ENCODE measurements at regions not wholly inside any gene's neighbourhood (a gene's known extent, or its start where the extent isn't known, plus 50 kb on each side); places are given as distances from the start of the nearest gene placed in this dataset.
"Not testable (repeated sequence)": the region's sequence is repeated elsewhere in the genome, so short reads cannot be mapped to it uniquely, and the experiment has no call there.

DNA sequence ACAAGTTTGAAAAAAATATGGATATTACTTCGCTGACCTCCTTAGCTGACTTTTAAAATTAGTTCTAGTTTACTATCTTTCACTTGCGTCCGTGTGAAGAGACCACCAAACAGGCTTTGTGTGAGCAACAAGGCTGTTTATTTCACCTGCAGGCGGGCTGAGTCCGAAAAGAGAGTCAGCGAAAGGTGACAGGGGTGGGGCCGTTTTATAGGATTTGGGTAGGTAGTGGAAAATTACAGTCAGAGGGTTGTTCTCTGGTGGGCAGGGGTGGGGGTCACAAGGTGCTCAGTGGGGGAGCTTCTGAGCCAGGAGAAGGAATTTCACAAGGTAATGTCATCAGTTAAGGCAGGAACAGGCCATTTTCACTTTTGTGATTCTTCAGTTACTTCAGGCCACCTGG is 203.7 kb downstream of the POM121L12 start:
- WGBS (ENCODE audit: missing lambda C conversion rate) = 35% methylated on average over 7 of the region's 7 CpGs
- FAIRE-seq; H3K4me2 ChIP-seq; ATAC-seq; H3K9me3 ChIP-seq; DNase-seq (ENCODE audit: low read depth in 1 of 2, low spot score in 1 of 2); POLR2A ChIA-PET; H3K4me1 ChIP-seq; H3K4me3 ChIP-seq; H3K27ac ChIP-seq: not testable (repeated sequence)
- CTCF ChIA-PET = interaction anchor here (0.6 kb wide), 1 partner anchor 193 kb away, joined by 5 read pairs; no protein-coding TSS in a partner anchor

DNA sequence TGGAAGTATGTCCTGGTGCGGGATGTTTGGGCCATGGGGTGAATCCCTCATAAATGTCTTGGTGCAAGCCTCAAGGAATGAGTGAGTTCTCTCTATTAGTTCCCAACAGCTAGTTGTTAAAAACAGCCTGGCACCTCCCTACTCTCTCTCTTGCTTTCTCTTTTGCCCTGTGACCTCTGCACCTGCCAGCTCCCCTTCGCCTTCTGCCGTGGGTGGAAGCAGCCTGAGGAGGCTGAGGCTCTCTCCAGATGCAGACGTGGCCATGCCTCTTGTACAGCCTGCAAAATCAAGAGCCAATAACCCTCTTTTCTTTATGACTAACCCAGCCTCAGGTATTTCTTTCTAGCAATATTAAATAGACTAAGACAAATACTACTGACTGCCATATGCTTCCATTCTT is 210.3 kb downstream of the POM121L12 start:
- ATAC-seq (no peak), DNase-seq (ENCODE audit: low read depth in 1 of 2, low spot score in 1 of 2) (no peak), FAIRE-seq (no peak)
- H3K4me3 ChIP-seq = no peak overlapping the region
- TF ChIP-seq, protein P1, sequence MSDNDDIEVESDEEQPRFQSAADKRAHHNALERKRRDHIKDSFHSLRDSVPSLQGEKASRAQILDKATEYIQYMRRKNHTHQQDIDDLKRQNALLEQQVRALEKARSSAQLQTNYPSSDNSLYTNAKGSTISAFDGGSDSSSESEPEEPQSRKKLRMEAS (IDR thresholded peaks at IDR 0.05) = no peak
- TF ChIP-seq NR3C1 (IDR thresholded peaks at IDR 0.05) (no peak), ZSCAN20 (CRISPR knock-in tag; IDR thresholded peaks at IDR 0.05) (no peak), EHF (CRISPR knock-in tag; IDR thresholded peaks at IDR 0.05) (no peak), ESRRA (IDR thresholded peaks at IDR 0.05; ENCODE audit: borderline replicate concordance, low read length) (no peak), CEBPB (IDR thresholded peaks at IDR 0.05) (no peak), GATA3 (IDR thresholded peaks at IDR 0.05; ENCODE audit: borderline replicate concordance) (no peak), RAD21 (conservative IDR thresholded peaks at IDR 0.05 in 1 of 2, IDR thresholded peaks at IDR 0.05 in 1 of 2) (no peak), MYC (IDR thresholded peaks at IDR 0.05; ENCODE audit: borderline replicate concordance, low read length) (no peak), KDM5A (IDR thresholded peaks at IDR 0.05) (no peak)
- TF ChIP-seq, protein P2, sequence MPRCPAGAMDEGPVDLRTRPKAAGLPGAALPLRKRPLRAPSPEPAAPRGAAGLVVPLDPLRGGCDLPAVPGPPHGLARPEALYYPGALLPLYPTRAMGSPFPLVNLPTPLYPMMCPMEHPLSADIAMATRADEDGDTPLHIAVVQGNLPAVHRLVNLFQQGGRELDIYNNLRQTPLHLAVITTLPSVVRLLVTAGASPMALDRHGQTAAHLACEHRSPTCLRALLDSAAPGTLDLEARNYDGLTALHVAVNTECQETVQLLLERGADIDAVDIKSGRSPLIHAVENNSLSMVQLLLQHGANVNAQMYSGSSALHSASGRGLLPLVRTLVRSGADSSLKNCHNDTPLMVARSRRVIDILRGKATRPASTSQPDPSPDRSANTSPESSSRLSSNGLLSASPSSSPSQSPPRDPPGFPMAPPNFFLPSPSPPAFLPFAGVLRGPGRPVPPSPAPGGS (IDR thresholded peaks at IDR 0.05) = no peak
- TF ChIP-seq, protein P3, sequence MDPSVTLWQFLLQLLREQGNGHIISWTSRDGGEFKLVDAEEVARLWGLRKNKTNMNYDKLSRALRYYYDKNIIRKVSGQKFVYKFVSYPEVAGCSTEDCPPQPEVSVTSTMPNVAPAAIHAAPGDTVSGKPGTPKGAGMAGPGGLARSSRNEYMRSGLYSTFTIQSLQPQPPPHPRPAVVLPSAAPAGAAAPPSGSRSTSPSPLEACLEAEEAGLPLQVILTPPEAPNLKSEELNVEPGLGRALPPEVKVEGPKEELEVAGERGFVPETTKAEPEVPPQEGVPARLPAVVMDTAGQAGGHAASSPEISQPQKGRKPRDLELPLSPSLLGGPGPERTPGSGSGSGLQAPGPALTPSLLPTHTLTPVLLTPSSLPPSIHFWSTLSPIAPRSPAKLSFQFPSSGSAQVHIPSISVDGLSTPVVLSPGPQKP (IDR thresholded peaks at IDR 0.05; ENCODE audit: low read depth, low read length) = no peak
- TF ChIP-seq, protein P4, sequence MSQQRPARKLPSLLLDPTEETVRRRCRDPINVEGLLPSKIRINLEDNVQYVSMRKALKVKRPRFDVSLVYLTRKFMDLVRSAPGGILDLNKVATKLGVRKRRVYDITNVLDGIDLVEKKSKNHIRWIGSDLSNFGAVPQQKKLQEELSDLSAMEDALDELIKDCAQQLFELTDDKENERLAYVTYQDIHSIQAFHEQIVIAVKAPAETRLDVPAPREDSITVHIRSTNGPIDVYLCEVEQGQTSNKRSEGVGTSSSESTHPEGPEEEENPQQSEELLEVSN (IDR thresholded peaks at IDR 0.05; ENCODE audit: borderline replicate concordance, low read depth) = no peak
- TF ChIP-seq, protein P5, sequence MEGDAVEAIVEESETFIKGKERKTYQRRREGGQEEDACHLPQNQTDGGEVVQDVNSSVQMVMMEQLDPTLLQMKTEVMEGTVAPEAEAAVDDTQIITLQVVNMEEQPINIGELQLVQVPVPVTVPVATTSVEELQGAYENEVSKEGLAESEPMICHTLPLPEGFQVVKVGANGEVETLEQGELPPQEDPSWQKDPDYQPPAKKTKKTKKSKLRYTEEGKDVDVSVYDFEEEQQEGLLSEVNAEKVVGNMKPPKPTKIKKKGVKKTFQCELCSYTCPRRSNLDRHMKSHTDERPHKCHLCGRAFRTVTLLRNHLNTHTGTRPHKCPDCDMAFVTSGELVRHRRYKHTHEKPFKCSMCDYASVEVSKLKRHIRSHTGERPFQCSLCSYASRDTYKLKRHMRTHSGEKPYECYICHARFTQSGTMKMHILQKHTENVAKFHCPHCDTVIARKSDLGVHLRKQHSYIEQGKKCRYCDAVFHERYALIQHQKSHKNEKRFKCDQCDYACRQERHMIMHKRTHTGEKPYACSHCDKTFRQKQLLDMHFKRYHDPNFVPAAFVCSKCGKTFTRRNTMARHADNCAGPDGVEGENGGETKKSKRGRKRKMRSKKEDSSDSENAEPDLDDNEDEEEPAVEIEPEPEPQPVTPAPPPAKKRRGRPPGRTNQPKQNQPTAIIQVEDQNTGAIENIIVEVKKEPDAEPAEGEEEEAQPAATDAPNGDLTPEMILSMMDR (IDR thresholded peaks at IDR 0.05) = no peak
- no peaks in the 10 kb centered on the region for H3K4me1 ChIP-seq
- no peak overlapping the region for H3K27ac ChIP-seq
- WGBS (ENCODE audit: missing lambda C conversion rate) = 3% methylated on average over 4 of the region's 4 CpGs
- CTCF ChIA-PET = no interaction called here
- no peak overlapping the region for H3K4me2 ChIP-seq
- POLR2A ChIA-PET = no interaction called here
- H3K9me3 ChIP-seq = no peaks in the 10 kb centered on the region

DNA sequence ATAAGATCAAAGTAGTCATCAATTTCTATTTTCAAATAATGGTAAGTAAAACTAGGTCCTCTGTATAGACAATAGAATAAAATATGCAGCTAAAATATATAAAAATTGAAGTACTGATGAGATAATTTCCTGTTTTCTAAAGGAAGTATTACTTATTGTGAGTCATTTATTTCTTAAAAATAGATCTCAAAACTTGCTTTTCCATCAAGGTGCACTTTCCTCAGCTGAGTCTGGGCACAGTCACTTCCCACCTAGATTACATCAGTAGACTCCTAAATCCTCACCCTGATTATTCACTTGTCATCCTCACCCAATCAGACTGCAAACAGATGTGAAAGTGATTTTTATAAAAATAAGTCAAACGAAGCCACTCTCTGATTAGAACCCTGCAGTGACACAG is 211.5 kb downstream of the POM121L12 start:
- TF ChIP-seq KDM5A (IDR thresholded peaks at IDR 0.05) (no peak), ZSCAN20 (CRISPR knock-in tag; IDR thresholded peaks at IDR 0.05) (no peak)
- H3K9me3 ChIP-seq = no peaks in the 10 kb centered on the region

DNA sequence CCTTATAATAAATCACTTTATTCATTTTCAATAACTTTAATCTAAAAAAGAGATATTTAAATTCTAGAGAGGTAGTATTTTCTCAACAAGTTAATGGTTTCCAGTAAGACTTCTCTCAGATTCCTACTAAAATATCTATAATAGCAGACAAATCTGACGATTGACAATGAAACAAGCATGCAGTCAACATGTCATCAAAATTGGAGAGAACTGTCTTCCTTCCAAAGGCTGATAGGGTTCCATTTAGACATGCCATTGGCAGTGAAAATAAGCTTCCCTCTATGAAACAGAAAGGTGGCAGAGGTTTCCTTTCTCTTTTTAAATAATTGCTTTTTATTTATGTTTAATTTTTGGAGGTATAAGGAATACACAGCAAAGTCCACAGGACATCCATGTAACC is 217.1 kb downstream of the POM121L12 start:
- H3K27ac ChIP-seq = no peak overlapping the region
- 3% methylated on average over 1 of the region's 1 CpG for WGBS (ENCODE audit: missing lambda C conversion rate)
- no peaks in the 10 kb centered on the region for H3K9me3 ChIP-seq
- FAIRE-seq (no peak), ATAC-seq (no peak), DNase-seq (ENCODE audit: low read depth in 1 of 2, low spot score in 1 of 2) (no peak)
- no peak overlapping the region for H3K4me2 ChIP-seq
- no peaks in the 10 kb centered on the region for H3K4me1 ChIP-seq
- POLR2A ChIA-PET = no interaction called here
- no peak overlapping the region for H3K4me3 ChIP-seq
- no peak for TF ChIP-seq RAD21 (conservative IDR thresholded peaks at IDR 0.05 in 1 of 2, IDR thresholded peaks at IDR 0.05 in 1 of 2)
- TF ChIP-seq EHF (CRISPR knock-in tag; IDR thresholded peaks at IDR 0.05) = no peak
- no peak for TF ChIP-seq BHLHE40 (IDR thresholded peaks at IDR 0.05; ENCODE audit: low read depth, low read length)
- TF ChIP-seq, protein P6, sequence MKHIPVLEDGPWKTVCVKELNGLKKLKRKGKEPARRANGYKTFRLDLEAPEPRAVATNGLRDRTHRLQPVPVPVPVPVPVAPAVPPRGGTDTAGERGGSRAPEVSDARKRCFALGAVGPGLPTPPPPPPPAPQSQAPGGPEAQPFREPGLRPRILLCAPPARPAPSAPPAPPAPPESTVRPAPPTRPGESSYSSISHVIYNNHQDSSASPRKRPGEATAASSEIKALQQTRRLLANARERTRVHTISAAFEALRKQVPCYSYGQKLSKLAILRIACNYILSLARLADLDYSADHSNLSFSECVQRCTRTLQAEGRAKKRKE (CRISPR knock-in tag; IDR thresholded peaks at IDR 0.05; ENCODE audit: low read depth) = no peak
- CTCF ChIA-PET = no interaction called here

More for the DNA sequence above, 211.5 kb downstream of the POM121L12 start:
- FAIRE-seq (no peak), DNase-seq (ENCODE audit: low read depth in 1 of 2, low spot score in 1 of 2) (no peak), ATAC-seq (no peak)
- Histone ChIP-seq H3K4me1 (no peaks in the 10 kb centered on the region), H3K4me2 (no peak overlapping the region), H3K4me3 (no peak overlapping the region), H3K27ac (no peak overlapping the region)
- ChIA-PET POLR2A (no interaction called here), CTCF (no interaction called here)
- WGBS (ENCODE audit: missing lambda C conversion rate) = 14% methylated on average over 1 of the region's 1 CpG
